Fibroblast of the aortic adventitia (primary cell): ENCODE measurements at regions not wholly inside any gene's neighbourhood (a gene's known extent, or its start where the extent isn't known, plus 50 kb on each side); places are given as distances from the start of the nearest gene placed in this dataset.
A peak's percentile ranks its signal among the peaks of the same experiment; 100 is the strongest.

ENCODE experiments used
- DNase-seq: peaks from one replicate; pipeline ENCODE4 v3.0.0-alpha.2; 2010; ENCODE audit warnings: low read depth
- H3K4me3 ChIP-seq: 2 replicates; pipeline ENCODE4 v1.5.1; 2011; ENCODE audit warnings: low read depth, mild to moderate bottlenecking, control low read depth, low read length, moderate library complexity
- TF ChIP-seq, protein P1 (sequence below): IDR thresholded peaks from 2 replicates; pipeline ENCODE4 v1.5.1; 2011; ENCODE audit warnings: mild to moderate bottlenecking, low read length, control low read depth, inconsistent platforms; ENCODE audit not compliant: insufficient read depth

DNA sequence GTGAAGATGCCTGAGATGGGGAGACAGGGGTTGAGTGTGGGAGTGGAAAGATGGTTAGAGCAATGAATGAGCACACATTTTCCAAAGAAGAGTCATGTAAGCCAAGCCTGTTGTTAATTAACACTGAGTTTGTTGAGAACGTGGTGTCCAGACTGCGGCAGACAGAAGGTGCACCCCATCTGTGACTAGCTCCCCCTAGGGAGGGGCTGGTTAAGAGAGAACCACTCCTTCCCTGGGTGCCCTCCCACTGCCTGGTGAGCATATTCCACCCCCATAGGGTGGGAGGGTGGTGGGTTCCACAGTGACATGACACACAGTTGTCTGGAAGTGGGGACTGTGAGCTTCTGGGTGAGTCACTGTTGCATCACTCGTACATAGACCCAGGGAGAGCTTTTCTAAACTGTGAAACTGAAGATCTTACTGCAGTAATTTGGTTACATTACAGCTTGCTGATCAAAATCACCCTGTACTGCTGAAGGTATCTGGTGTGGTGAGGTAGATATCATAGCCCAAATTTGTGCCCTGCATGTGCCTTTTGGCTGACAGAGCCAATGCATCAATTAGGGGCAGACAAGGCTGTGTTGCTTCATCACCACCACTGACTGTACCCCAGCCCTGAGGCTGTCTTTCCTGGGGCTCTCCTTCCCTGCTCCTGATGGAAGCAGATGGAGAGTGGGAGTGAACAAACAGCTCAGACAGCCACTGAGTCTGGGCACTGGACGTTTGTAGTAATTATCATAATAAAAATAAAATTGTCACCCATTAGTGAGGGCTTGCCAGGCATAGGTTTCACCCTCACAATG lies 150.9 kb downstream of the EMP1 start:
- TF ChIP-seq, protein P1, sequence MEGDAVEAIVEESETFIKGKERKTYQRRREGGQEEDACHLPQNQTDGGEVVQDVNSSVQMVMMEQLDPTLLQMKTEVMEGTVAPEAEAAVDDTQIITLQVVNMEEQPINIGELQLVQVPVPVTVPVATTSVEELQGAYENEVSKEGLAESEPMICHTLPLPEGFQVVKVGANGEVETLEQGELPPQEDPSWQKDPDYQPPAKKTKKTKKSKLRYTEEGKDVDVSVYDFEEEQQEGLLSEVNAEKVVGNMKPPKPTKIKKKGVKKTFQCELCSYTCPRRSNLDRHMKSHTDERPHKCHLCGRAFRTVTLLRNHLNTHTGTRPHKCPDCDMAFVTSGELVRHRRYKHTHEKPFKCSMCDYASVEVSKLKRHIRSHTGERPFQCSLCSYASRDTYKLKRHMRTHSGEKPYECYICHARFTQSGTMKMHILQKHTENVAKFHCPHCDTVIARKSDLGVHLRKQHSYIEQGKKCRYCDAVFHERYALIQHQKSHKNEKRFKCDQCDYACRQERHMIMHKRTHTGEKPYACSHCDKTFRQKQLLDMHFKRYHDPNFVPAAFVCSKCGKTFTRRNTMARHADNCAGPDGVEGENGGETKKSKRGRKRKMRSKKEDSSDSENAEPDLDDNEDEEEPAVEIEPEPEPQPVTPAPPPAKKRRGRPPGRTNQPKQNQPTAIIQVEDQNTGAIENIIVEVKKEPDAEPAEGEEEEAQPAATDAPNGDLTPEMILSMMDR: peak; percentile 19
- DNase-seq: peak; percentile 73
- H3K4me3 ChIP-seq: no peak overlapping the region

DNA sequence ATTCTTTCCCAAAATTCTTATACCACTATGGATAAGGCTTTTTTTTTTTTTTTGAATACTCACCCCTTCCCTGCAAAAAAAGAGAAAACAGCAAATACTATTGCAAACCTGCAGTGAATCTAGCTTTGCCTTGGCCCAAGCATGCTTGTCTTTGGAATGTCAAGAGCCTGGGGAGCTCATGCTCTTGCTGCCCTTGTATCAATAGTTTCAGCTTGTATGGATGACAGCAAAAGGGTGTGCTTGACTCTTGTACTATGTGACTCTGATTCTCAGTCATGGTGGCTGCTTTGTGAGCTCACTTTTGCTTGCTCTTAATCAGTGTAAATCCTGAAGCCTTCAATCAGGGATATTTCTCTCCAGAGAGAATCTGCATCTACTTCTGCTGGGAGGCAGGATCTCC lies 149.2 kb downstream of the EMP1 start:
- no peak overlapping the region for H3K4me3 ChIP-seq
- TF ChIP-seq, protein P1: no peak
- no peak for DNase-seq

DNA sequence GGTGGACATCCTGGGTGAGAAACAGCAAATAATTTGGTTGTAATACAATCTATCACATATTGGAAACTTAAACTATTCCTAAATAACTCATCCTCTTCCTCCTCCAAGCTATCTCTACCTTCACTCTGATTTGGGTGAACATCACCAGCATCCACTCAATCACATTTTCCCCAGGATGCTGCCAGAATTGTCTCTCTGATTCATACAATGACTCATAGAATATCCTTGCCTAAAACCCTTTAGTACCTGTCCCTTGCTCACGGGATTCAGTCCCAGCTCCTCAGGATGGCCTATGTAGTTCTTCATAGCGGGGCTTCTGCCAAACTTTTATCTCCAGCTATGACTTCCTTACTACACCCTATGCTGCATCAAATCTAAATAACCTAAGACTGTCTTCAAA lies 146.8 kb downstream of the EMP1 start:
- no peak overlapping the region for H3K4me3 ChIP-seq
- peak; percentile 17 for DNase-seq
- TF ChIP-seq, protein P1: no peak

DNA sequence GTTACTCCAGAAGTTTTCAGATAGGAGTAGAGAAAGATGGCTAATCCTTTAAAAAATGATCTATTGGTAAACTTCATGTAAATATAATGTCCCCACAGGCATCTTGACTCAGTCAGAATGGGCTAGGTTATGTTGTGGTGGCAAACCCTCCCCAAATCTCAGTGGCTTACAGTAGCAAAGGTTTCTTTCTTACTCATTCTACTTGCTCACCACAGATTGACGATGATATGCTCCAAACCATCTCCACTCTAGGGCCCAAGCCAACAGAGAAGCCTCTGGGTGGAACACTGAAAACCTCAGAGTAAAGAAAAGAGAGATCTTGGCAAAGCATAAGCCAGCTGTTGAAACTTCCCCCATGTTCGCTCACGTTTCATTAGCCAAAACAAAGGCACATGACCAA lies 146.4 kb downstream of the EMP1 start:
- TF ChIP-seq, protein P1: no peak
- peak; percentile 46 for DNase-seq
- H3K4me3 ChIP-seq: no peak overlapping the region

DNA sequence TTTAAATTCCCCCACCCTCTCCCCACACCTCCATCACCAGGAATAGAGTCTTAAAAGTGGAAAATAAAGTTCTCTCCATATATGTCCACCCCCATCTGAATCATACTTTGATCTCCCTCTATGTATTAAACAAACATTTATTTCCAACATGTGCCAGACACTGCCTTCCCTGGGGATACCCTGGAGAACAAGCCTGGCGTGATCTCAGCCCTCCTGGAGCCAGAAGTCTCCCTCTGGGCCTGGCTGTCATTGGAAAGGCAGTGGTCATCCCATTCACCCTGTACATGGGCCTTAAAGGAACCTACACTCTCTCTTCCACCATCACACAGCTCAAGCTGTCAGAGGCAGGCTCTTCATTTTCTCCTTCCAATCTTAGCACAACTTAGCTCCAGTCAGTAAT lies 143.6 kb downstream of the EMP1 start:
- TF ChIP-seq, protein P1: no peak
- DNase-seq: peak; percentile 58
- H3K4me3 ChIP-seq: no peak overlapping the region

DNA sequence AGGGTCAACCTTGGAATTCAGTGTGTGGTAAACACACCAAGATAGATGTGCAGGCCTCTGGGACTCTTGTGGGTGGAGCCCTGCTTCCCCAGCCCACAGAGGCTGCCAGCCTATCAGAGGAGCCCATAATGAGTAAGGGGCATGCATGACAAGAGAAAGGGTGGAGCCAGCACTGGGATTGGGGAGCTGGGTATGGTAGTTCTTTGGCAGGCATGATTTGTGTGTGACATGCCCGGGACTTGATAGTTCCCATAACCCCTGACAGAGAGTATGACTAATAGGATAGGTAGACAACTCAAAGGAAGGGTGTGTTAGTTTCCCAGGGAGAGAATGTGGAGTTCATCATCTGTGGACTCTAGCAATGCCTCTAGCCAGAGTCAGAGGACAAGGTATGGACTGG lies 143.0 kb downstream of the EMP1 start:
- DNase-seq: peak; percentile 35
- TF ChIP-seq, protein P1: no peak
- no peak overlapping the region for H3K4me3 ChIP-seq

DNA sequence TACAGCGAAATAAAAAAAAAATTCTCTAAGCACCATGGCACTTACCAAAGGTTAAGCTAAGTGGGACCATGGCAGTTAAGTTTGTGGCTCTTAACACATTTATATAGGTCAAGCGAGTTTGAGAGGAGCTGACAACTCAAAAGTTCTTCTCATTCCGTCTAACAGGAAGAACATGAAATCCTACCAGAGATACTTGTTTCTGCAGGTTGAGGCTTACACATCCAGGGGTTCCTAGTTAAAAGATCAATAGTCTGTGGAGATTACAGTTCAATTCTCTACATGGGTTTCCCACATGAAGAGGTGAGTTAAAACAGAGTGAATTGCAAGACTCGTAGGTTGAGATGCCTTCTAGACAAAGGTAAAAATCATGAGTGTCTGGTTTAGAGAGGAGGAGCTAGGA lies 142.6 kb downstream of the EMP1 start:
- no peak for DNase-seq
- H3K4me3 ChIP-seq: no peak overlapping the region
- TF ChIP-seq, protein P1: no peak
